ENCODE measurements at regions not wholly inside any gene's neighbourhood (a gene's known extent, or its start where the extent isn't known, plus 50 kb on each side); places are given as distances from the start of the nearest gene placed in this dataset.
"Not testable (repeated sequence)": the region's sequence is repeated elsewhere in the genome, so short reads cannot be mapped to it uniquely, and the experiment has no call there.

DNA sequence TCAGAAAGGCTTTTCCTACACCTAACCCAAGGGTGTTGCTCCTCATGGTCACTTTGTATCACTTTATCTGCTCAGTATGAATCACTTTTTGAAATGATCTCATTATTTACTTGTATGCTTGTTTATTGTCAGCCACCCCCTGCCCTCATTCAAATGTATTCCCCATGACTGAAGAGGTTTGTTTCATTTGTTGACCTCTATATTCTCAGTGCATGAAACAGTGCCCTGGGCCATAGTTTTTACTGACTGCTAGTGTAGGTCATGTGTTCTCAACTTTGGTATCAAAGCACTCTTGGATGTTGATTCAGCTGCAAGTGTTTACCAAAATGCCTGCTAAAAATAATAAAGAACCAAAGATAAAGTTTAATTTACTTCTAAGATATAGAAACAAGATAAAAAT lies 381.7 kb upstream of the ARPP21 start:
- peaks cover 18% of the 10 kb centered on the region for H3K9me3 ChIP-seq (ENCODE audit: control insufficient read depth, low read length)
- H4K8ac ChIP-seq (ENCODE audit: low read length), result no peak overlapping the region
- no peak overlapping the region for H4K91ac ChIP-seq (ENCODE audit: low read length)
- H3K18ac ChIP-seq (ENCODE audit: low read depth in 1 of 2, low read length in 2 of 2), result no peak overlapping the region
- H3K9ac ChIP-seq (ENCODE audit: low read length), result no peak overlapping the region
- H3K4me3 ChIP-seq (ENCODE audit: insufficient read depth in 1 of 2, low read depth in 1 of 2, low read length in 2 of 2), result no peak overlapping the region
- H2BK120ac ChIP-seq (ENCODE audit: low read depth, low read length), result no peak overlapping the region
- H3K36me3 ChIP-seq (ENCODE audit: control insufficient read depth in 1 of 2, insufficient read depth in 2 of 2, low read depth in 1 of 2, low read length in 2 of 2), result no peaks in the 10 kb centered on the region
- no peak overlapping the region for H3K27ac ChIP-seq (ENCODE audit: low read length, poor library complexity, severe bottlenecking)
- H2BK12ac ChIP-seq (ENCODE audit: low read length in 2 of 2), result no peak overlapping the region
- no peaks in the 10 kb centered on the region for H3K79me1 ChIP-seq (replicated peaks; ENCODE audit: low read length, poor library complexity, severe bottlenecking)
- H3K4me1 ChIP-seq (ENCODE audit: control insufficient read depth, insufficient read depth, low read depth, low read length), result no peaks in the 10 kb centered on the region
- H2AFZ ChIP-seq (ENCODE audit: low read depth, low read length), result no peak overlapping the region
- H3K23ac ChIP-seq (ENCODE audit: low read length in 2 of 2), result no peak overlapping the region
- no peak overlapping the region for H3K4ac ChIP-seq (ENCODE audit: low read depth in 1 of 2, low read length in 2 of 2)
- H2BK5ac ChIP-seq (ENCODE audit: low read depth, low read length, poor library complexity, severe bottlenecking), result no peak overlapping the region
- no peak overlapping the region for H2AK5ac ChIP-seq (ENCODE audit: low read length, severe bottlenecking)
- no peaks in the 10 kb centered on the region for H3K27me3 ChIP-seq (ENCODE audit: control insufficient read depth in 1 of 2, insufficient read depth in 1 of 2, low read length in 2 of 2)
- no peak overlapping the region for H2BK15ac ChIP-seq (ENCODE audit: low read depth, poor library complexity, severe bottlenecking)
- H3K4me2 ChIP-seq (ENCODE audit: low read length, poor library complexity, severe bottlenecking), result no peak overlapping the region
- no peak overlapping the region for H3K14ac ChIP-seq (ENCODE audit: low read length in 2 of 2)
- no peak for DNase-seq

DNA sequence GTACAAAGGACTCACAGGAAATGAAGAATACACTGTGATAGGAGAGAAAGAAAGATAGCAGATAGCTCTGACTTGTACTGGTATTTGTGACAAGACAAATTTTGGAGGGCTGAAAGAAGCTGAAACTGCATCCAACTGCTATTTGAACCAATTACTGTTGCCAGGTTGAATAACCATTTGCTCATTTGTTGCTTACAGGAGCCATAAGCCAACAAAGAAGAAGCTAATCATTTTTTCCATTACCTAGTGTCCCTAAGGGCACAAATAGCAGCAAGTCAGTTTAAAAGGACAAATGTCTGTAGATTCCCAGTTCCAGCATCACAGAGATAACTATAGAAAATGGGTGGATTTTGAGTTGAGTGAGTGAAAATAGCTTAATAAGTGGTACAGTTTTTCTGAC lies 376.9 kb upstream of the ARPP21 start:
- Histone ChIP-seq H3K9ac (ENCODE audit: low read length) (no peak overlapping the region), H3K4me3 (ENCODE audit: insufficient read depth in 1 of 2, low read depth in 1 of 2, low read length in 2 of 2) (no peak overlapping the region), H3K4me1 (ENCODE audit: control insufficient read depth, insufficient read depth, low read depth, low read length) (no peaks in the 10 kb centered on the region), H3K18ac (ENCODE audit: low read depth in 1 of 2, low read length in 2 of 2) (no peak overlapping the region), H3K4ac (ENCODE audit: low read depth in 1 of 2, low read length in 2 of 2) (no peak overlapping the region), H2BK5ac (ENCODE audit: low read depth, low read length, poor library complexity, severe bottlenecking) (no peak overlapping the region), H3K27me3 (ENCODE audit: control insufficient read depth in 1 of 2, insufficient read depth in 1 of 2, low read length in 2 of 2) (no peaks in the 10 kb centered on the region), H2BK120ac (ENCODE audit: low read depth, low read length) (no peak overlapping the region), H4K91ac (ENCODE audit: low read length) (no peak overlapping the region), H2AFZ (ENCODE audit: low read depth, low read length) (no peak overlapping the region), H2AK5ac (ENCODE audit: low read length, severe bottlenecking) (no peak overlapping the region), H2BK15ac (ENCODE audit: low read depth, poor library complexity, severe bottlenecking) (no peak overlapping the region), H4K8ac (ENCODE audit: low read length) (no peak overlapping the region), H2BK12ac (ENCODE audit: low read length in 2 of 2) (no peak overlapping the region), H3K4me2 (ENCODE audit: low read length, poor library complexity, severe bottlenecking) (no peak overlapping the region), H3K36me3 (ENCODE audit: control insufficient read depth in 1 of 2, insufficient read depth in 2 of 2, low read depth in 1 of 2, low read length in 2 of 2) (no peaks in the 10 kb centered on the region), H3K27ac (ENCODE audit: low read length, poor library complexity, severe bottlenecking) (no peak overlapping the region), H3K23ac (ENCODE audit: low read length in 2 of 2) (no peak overlapping the region), H3K9me3 (ENCODE audit: control insufficient read depth, low read length) (peaks cover 19% of the 10 kb centered on the region), H3K79me1 (replicated peaks; ENCODE audit: low read length, poor library complexity, severe bottlenecking) (no peaks in the 10 kb centered on the region), H3K14ac (ENCODE audit: low read length in 2 of 2) (no peak overlapping the region)
- no peak for DNase-seq

DNA sequence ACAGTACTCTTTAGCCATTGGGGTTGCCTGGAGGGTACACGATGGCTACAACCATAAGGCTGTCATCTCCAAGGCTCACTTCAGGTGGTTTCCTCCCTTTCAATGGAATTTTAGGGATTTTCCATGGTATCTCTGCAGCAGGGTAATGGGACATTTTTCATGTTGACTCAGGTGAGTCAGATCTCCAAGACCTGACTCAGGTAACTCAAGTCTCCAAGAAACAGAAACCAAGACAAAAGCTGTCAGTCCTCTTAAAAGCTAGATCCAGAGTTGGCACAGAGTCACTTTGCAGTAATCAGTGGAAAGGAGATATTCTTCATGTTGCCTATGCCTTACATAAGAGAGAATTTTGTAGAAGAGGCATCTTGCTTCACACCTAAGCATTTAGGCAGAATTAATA lies 375.8 kb upstream of the ARPP21 start:
- Histone ChIP-seq H4K8ac (ENCODE audit: low read length) (no peak overlapping the region), H3K4me1 (ENCODE audit: control insufficient read depth, insufficient read depth, low read depth, low read length) (no peaks in the 10 kb centered on the region), H2BK12ac (ENCODE audit: low read length in 2 of 2) (no peak overlapping the region), H3K9me3 (ENCODE audit: control insufficient read depth, low read length) (peaks cover 11% of the 10 kb centered on the region), H3K9ac (ENCODE audit: low read length) (no peak overlapping the region), H3K4me2 (ENCODE audit: low read length, poor library complexity, severe bottlenecking) (no peak overlapping the region), H3K79me1 (replicated peaks; ENCODE audit: low read length, poor library complexity, severe bottlenecking) (no peaks in the 10 kb centered on the region), H2BK5ac (ENCODE audit: low read depth, low read length, poor library complexity, severe bottlenecking) (no peak overlapping the region), H3K36me3 (ENCODE audit: control insufficient read depth in 1 of 2, insufficient read depth in 2 of 2, low read depth in 1 of 2, low read length in 2 of 2) (no peaks in the 10 kb centered on the region), H2AK5ac (ENCODE audit: low read length, severe bottlenecking) (no peak overlapping the region), H3K27ac (ENCODE audit: low read length, poor library complexity, severe bottlenecking) (no peak overlapping the region), H3K4me3 (ENCODE audit: insufficient read depth in 1 of 2, low read depth in 1 of 2, low read length in 2 of 2) (no peak overlapping the region), H2BK15ac (ENCODE audit: low read depth, poor library complexity, severe bottlenecking) (no peak overlapping the region), H3K4ac (ENCODE audit: low read depth in 1 of 2, low read length in 2 of 2) (no peak overlapping the region), H3K14ac (ENCODE audit: low read length in 2 of 2) (no peak overlapping the region), H3K23ac (ENCODE audit: low read length in 2 of 2) (no peak overlapping the region), H3K18ac (ENCODE audit: low read depth in 1 of 2, low read length in 2 of 2) (no peak overlapping the region), H4K91ac (ENCODE audit: low read length) (no peak overlapping the region), H3K27me3 (ENCODE audit: control insufficient read depth in 1 of 2, insufficient read depth in 1 of 2, low read length in 2 of 2) (no peaks in the 10 kb centered on the region), H2AFZ (ENCODE audit: low read depth, low read length) (no peak overlapping the region), H2BK120ac (ENCODE audit: low read depth, low read length) (no peak overlapping the region)
- no peak for DNase-seq
- 100% methylated on average over 1 of the region's 1 CpG for WGBS

DNA sequence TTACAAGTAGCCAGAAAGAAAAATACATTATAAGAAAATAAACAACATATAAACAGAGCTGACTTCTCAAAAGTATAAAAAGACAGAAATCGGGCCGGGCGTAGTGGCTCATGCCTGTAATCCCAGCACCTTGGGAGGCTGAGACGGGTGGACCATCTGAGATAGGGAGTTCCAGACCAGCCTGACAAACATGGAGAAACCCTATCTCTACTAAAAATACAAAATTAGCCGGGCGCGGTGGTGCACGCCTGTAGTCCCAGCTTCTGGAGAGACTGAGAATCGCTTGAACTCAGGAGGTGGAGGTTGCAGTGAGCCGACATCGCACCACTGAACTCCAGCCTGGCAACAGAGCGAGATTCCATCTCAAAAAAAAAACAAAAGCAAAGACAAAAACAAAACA lies 373.3 kb upstream of the ARPP21 start:
- H3K36me3 ChIP-seq (ENCODE audit: control insufficient read depth in 1 of 2, insufficient read depth in 2 of 2, low read depth in 1 of 2, low read length in 2 of 2); H3K14ac ChIP-seq (ENCODE audit: low read length in 2 of 2); H2BK120ac ChIP-seq (ENCODE audit: low read depth, low read length); H3K4me1 ChIP-seq (ENCODE audit: control insufficient read depth, insufficient read depth, low read depth, low read length); H3K4ac ChIP-seq (ENCODE audit: low read depth in 1 of 2, low read length in 2 of 2); H3K18ac ChIP-seq (ENCODE audit: low read depth in 1 of 2, low read length in 2 of 2); H3K4me3 ChIP-seq (ENCODE audit: insufficient read depth in 1 of 2, low read depth in 1 of 2, low read length in 2 of 2); H4K91ac ChIP-seq (ENCODE audit: low read length); H2AFZ ChIP-seq (ENCODE audit: low read depth, low read length); H3K27ac ChIP-seq (ENCODE audit: low read length, poor library complexity, severe bottlenecking); H4K8ac ChIP-seq (ENCODE audit: low read length); DNase-seq; H3K4me2 ChIP-seq (ENCODE audit: low read length, poor library complexity, severe bottlenecking); H2BK12ac ChIP-seq (ENCODE audit: low read length in 2 of 2); H3K27me3 ChIP-seq (ENCODE audit: control insufficient read depth in 1 of 2, insufficient read depth in 1 of 2, low read length in 2 of 2); H2BK5ac ChIP-seq (ENCODE audit: low read depth, low read length, poor library complexity, severe bottlenecking); H3K23ac ChIP-seq (ENCODE audit: low read length in 2 of 2); H2BK15ac ChIP-seq (ENCODE audit: low read depth, poor library complexity, severe bottlenecking); H2AK5ac ChIP-seq (ENCODE audit: low read length, severe bottlenecking); H3K9ac ChIP-seq (ENCODE audit: low read length); H3K79me1 ChIP-seq (replicated peaks; ENCODE audit: low read length, poor library complexity, severe bottlenecking): not testable (repeated sequence)
- peaks cover 13% of the 10 kb centered on the region for H3K9me3 ChIP-seq (ENCODE audit: control insufficient read depth, low read length)
- 96% methylated on average over 11 of the region's 12 CpGs for WGBS

Data from mesenchymal stem cell (in vitro differentiated cells and primary cell).